HEK293 (cell line): ENCODE measurements at regions not wholly inside any gene's neighbourhood (a gene's known extent, or its start where the extent isn't known, plus 50 kb on each side); places are given as distances from the start of the nearest gene placed in this dataset.

ENCODE experiments used
- GLI4 ChIP-seq: fragments of 450-650 bp; formaldehyde crosslinking; IDR thresholded peaks from 2 replicates; pipeline ENCODE4 v1.5.1; 2016; ENCODE audit warnings: missing biosample characterization, missing genetic modification characterization
- GLIS1 ChIP-seq: fragments of 450-650 bp; formaldehyde crosslinking; IDR thresholded peaks from 2 replicates; pipeline ENCODE4 v1.5.1; 2016; ENCODE audit warnings: missing biosample characterization, missing genetic modification characterization
- KLF1 ChIP-seq: fragments of 450-650 bp; formaldehyde crosslinking; IDR thresholded peaks from 2 replicates; pipeline ENCODE4 v1.5.1; 2016; ENCODE audit warnings: missing biosample characterization, missing genetic modification characterization
- ZNF133 ChIP-seq: fragments of 450-650 bp; formaldehyde crosslinking; IDR thresholded peaks from 2 replicates; pipeline ENCODE4 v1.5.1; 2016; ENCODE audit warnings: missing biosample characterization, missing genetic modification characterization
- ZNF24 ChIP-seq: fragments of 450-650 bp; formaldehyde crosslinking; IDR thresholded peaks from 2 replicates; pipeline ENCODE4 v1.5.1; 2016; ENCODE audit warnings: missing biosample characterization, missing genetic modification characterization
- ZNF423 ChIP-seq: fragments of 450-650 bp; formaldehyde crosslinking; IDR thresholded peaks from 2 replicates; pipeline ENCODE4 v1.5.1; 2016; ENCODE audit warnings: missing biosample characterization, missing genetic modification characterization
- ZNF558 ChIP-seq: fragments of 450-650 bp; formaldehyde crosslinking; IDR thresholded peaks from 2 replicates; pipeline ENCODE4 v1.5.1; 2016; ENCODE audit warnings: missing biosample characterization, missing genetic modification characterization
- ZNF560 ChIP-seq: fragments of 450-650 bp; formaldehyde crosslinking; IDR thresholded peaks from 2 replicates; pipeline ENCODE4 v1.5.1; 2017; ENCODE audit warnings: missing biosample characterization, missing genetic modification characterization, borderline replicate concordance
- TF ChIP-seq, protein P1 (sequence below): fragments of 450-650 bp; formaldehyde crosslinking; IDR thresholded peaks from 2 replicates; pipeline ENCODE4 v1.5.1; 2016; ENCODE audit warnings: missing biosample characterization, missing genetic modification characterization

DNA sequence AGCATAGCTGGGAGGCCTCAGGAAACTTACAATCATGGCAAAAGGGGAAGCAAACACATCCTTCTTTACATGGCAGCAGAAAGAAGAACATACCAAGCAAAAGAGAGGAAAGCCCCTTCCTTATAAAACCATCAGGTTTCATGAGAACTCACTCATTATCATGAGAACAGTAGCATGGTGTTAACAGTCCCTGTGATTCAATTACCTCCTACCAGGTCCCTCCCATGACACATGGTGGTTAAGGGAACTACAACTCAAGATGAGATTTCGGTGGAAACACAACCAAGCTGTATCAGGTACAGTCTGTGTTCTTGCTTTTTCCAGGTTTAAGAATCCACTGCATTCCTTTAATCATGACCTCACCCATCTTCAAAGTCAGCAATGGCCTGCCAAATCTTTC is 514.2 kb downstream of the KCTD16 start:
- TF ChIP-seq GLI4 = no peak
- no peak for TF ChIP-seq GLIS1 (tag by site-specific recombination)
- TF ChIP-seq KLF1 (tag by site-specific recombination) = no peak
- no peak for TF ChIP-seq ZNF558 (tag by site-specific recombination)
- TF ChIP-seq ZNF133 (tag by site-specific recombination) = no peak
- TF ChIP-seq, protein P1, sequence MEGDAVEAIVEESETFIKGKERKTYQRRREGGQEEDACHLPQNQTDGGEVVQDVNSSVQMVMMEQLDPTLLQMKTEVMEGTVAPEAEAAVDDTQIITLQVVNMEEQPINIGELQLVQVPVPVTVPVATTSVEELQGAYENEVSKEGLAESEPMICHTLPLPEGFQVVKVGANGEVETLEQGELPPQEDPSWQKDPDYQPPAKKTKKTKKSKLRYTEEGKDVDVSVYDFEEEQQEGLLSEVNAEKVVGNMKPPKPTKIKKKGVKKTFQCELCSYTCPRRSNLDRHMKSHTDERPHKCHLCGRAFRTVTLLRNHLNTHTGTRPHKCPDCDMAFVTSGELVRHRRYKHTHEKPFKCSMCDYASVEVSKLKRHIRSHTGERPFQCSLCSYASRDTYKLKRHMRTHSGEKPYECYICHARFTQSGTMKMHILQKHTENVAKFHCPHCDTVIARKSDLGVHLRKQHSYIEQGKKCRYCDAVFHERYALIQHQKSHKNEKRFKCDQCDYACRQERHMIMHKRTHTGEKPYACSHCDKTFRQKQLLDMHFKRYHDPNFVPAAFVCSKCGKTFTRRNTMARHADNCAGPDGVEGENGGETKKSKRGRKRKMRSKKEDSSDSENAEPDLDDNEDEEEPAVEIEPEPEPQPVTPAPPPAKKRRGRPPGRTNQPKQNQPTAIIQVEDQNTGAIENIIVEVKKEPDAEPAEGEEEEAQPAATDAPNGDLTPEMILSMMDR = no peak
- TF ChIP-seq ZNF24 (tag by site-specific recombination) = no peak
- TF ChIP-seq ZNF560 (tag by site-specific recombination) = no peak
- TF ChIP-seq ZNF423 (tag by site-specific recombination) = no peak
